HT-29 (cell line): ENCODE measurements at regions not wholly inside any gene's neighbourhood (a gene's known extent, or its start where the extent isn't known, plus 50 kb on each side); places are given as distances from the start of the nearest gene placed in this dataset.

ENCODE experiments used
- DNase-seq: peaks from one replicate; pipeline ENCODE4 v3.0.0-alpha.2; 2015; ENCODE audit warnings: low spot score

- no peak for DNase-seq
Observed at GRCh38 chrX:8869812-8870211, 68.6 kb upstream of the FAM9A start.

GRCh38 chrX:8868906-8869305, 67.7 kb upstream of the FAM9A start:
- DNase-seq, result no peak

GRCh38 chrX:8868070-8868773, 67.0 kb upstream of the FAM9A start:
- no peak for DNase-seq

- no peak for DNase-seq
Observed at GRCh38 chrX:8867406-8867805, 66.2 kb upstream of the FAM9A start.

GRCh38 chrX:8864161-8864560, 63.0 kb upstream of the FAM9A start:
- DNase-seq, result no peak

- DNase-seq, result no peak
Observed at GRCh38 chrX:8861908-8862307, 60.7 kb upstream of the FAM9A start.

- DNase-seq, result no peak
Observed at GRCh38 chrX:8851231-8851886, 50.2 kb upstream of the FAM9A start.
